K562 (cell line): ENCODE measurements at regions not wholly inside any gene's neighbourhood (a gene's known extent, or its start where the extent isn't known, plus 50 kb on each side); places are given as distances from the start of the nearest gene placed in this dataset.

Experiments used
- ATAC-seq: fragments of 200-7000 bp; cut with Tn5 transposase; 3 replicates; pipeline ENCODE4 v1.9.1; 2020; ENCODE audit warnings: moderate library complexity
- BruUV-seq: library from RNA; stranded (reverse); fragments of 400-500 nt; replicated peaks from 2 replicates; lab custom pipeline; 2021; lab: Mats Ljungman, UMichigan
- CTCF ChIA-PET: fragments of 300-600 bp; formaldehyde crosslinking; extraction: SDS; loops from one replicate; lab custom pipeline; 2021; ENCODE audit warnings: low intra/inter-chr PET ratio; lab: Yijun Ruan, JAX
- POLR2A ChIA-PET: fragments of 300-600, 350-650 bp; sonication (Branson Sonifier 250); formaldehyde crosslinking; extraction: SDS; loops from one replicate; lab custom pipeline; 2021; ENCODE audit warnings: antibody characterized with exemption, inconsistent platforms; lab: Yijun Ruan, JAX
- DNase-seq, 4 experiments: peaks; one replicate each; pipeline versions ENCODE4 v3.0.0 to v3.0.0-alpha.2; 2011 to 2018; ENCODE audit warnings: low spot score in 3 of 4, mixed read lengths in 3 of 4; ENCODE audit errors: extremely low read depth in 1 of 4
- FAIRE-seq: peaks from 2 replicates; lab custom pipeline; 2011; peaks lifted over from hg19 to GRCh38; lab: Jason Lieb, UNC
- H2AFZ ChIP-seq: 2 replicates; pipeline ENCODE4 v1.6.0; 2011; ENCODE audit warnings: low read depth, low read length, control low read depth, inconsistent platforms
- H3K27ac ChIP-seq: fragments of 200-600 bp; 3 replicates; pipeline ENCODE4 v1.8.0; 2011; ENCODE audit warnings: low read depth, mild to moderate bottlenecking, control low read depth, inconsistent platforms, low read length, moderate library complexity, mixed read lengths; ENCODE audit errors: extremely low read depth
- H3K27me3 ChIP-seq, 2 experiments: fragments of 300-600 bp in 1 of 2; 2 replicates in 1 of 2; 3 replicates in 1 of 2; pipeline versions ENCODE4 v1.6.0 to v1.8.0; 2011; ENCODE audit warnings: inconsistent platforms in 2 of 2, low read length in 2 of 2, mild to moderate bottlenecking in 1 of 2, mixed read lengths in 1 of 2, moderate library complexity in 1 of 2; ENCODE audit not compliant: control insufficient read depth in 2 of 2, insufficient read depth in 2 of 2
- H3K36me3 ChIP-seq: fragments of 300-600 bp; 3 replicates; pipeline ENCODE4 v1.8.0; 2011; ENCODE audit warnings: mild to moderate bottlenecking, low read length, inconsistent platforms; ENCODE audit not compliant: control insufficient read depth, insufficient read depth
- H3K4me1 ChIP-seq, 2 experiments: fragments of 200-600 bp in 1 of 2; replicated peaks in 1 of 2; 2 replicates in 1 of 2; 3 replicates in 1 of 2; pipeline versions ENCODE4 v1.5.1 to v1.8.0; 2011; ENCODE audit warnings: inconsistent platforms in 2 of 2, low read length in 2 of 2, mild to moderate bottlenecking in 1 of 2, mixed read lengths in 1 of 2, moderate library complexity in 1 of 2; ENCODE audit not compliant: control insufficient read depth in 2 of 2, insufficient read depth in 2 of 2
- H3K4me2 ChIP-seq: 2 replicates; pipeline ENCODE4 v1.6.1; 2011; ENCODE audit warnings: low read length, control low read depth, inconsistent platforms, mixed read lengths; ENCODE audit not compliant: insufficient read depth
- H3K4me3 ChIP-seq: fragments of 200-600 bp; sonication (generic), shearing (Covaris generic); 2 replicates; pipeline ENCODE4 v1.5.1; 2016; ENCODE audit warnings: control low read depth, inconsistent platforms
- H3K79me2 ChIP-seq: fragments of 200-600 bp; 3 replicates; pipeline ENCODE4 v1.8.0; 2011; ENCODE audit warnings: low read length, inconsistent platforms; ENCODE audit not compliant: control insufficient read depth, insufficient read depth
- H3K9ac ChIP-seq, 2 experiments: 2 replicates each; pipeline versions ENCODE4 v1.6.0 to v1.6.1; 2011; ENCODE audit warnings: low read depth in 2 of 2, low read length in 2 of 2, control low read depth in 1 of 2, inconsistent platforms in 1 of 2, mild to moderate bottlenecking in 1 of 2, mixed read lengths in 1 of 2; ENCODE audit not compliant: insufficient read depth in 1 of 2
- H3K9me1 ChIP-seq: one replicate; pipeline ENCODE4 v1.6.0; 2011; ENCODE audit warnings: inconsistent platforms, mild to moderate bottlenecking, low read length, moderate library complexity; ENCODE audit not compliant: control insufficient read depth, insufficient read depth
- H3K9me3 ChIP-seq: replicated peaks from 2 replicates; pipeline ENCODE4 v1.5.1; 2011; ENCODE audit warnings: low read depth, low read length, inconsistent platforms; ENCODE audit not compliant: control insufficient read depth, insufficient read depth
- H4K20me1 ChIP-seq: replicated peaks from 2 replicates; pipeline ENCODE4 v1.6.1; 2011; ENCODE audit warnings: low read length, inconsistent platforms, mixed read lengths; ENCODE audit not compliant: control insufficient read depth, insufficient read depth
- COPS2 ChIP-seq: fragments of 450-650 bp; conservative IDR thresholded peaks from 2 replicates; pipeline ENCODE4 v1.6.1; 2016; ENCODE audit warnings: mild to moderate bottlenecking, moderate library complexity
- CTBP1 ChIP-seq: fragments of 450-650 bp; IDR thresholded peaks from 2 replicates; pipeline ENCODE4 v1.6.1; 2016; ENCODE audit warnings: borderline replicate concordance
- GTF2E2 ChIP-seq: fragments of 200-800 bp; sonication (Bioruptor generic); IDR thresholded peaks from 2 replicates; pipeline ENCODE4 v1.6.1; 2016; ENCODE audit warnings: missing genetic modification characterization, missing compliant biosample characterization
- HNRNPK ChIP-seq: fragments of 200-400 bp; formaldehyde crosslinking; IDR thresholded peaks from one replicate; pipeline ENCODE4 v1.6.1; 2018; ENCODE audit warnings: mild to moderate bottlenecking, low read depth, low read length; ENCODE audit not compliant: poor library complexity, severe bottlenecking
- KLF6 ChIP-seq: fragments of 250-450 bp; sonication (Bioruptor Pico); IDR thresholded peaks from 2 replicates; pipeline ENCODE4 v1.4.0; 2020; ENCODE audit warnings: mild to moderate bottlenecking, moderate library complexity, borderline replicate concordance
- REST ChIP-seq, 2 experiments: fragments of 450-650 bp; formaldehyde crosslinking in 1 of 2; IDR thresholded peaks; 2 replicates each; pipeline versions ENCODE4 v1.4.0 to v1.6.1; 2014 to 2020; ENCODE audit warnings: mild to moderate bottlenecking in 2 of 2, borderline replicate concordance in 1 of 2, low read depth in 1 of 2
- SAFB ChIP-seq: fragments of 200-400 bp; formaldehyde crosslinking; IDR thresholded peaks from 2 replicates; pipeline ENCODE4 v1.6.1; 2017; ENCODE audit warnings: low read depth, low read length, borderline replicate concordance
- SFPQ ChIP-seq: fragments of 200-400 bp; formaldehyde crosslinking; IDR thresholded peaks from 2 replicates; pipeline ENCODE4 v1.6.1; 2017; ENCODE audit warnings: mild to moderate bottlenecking, low read depth, low read length, moderate library complexity
- ZBTB7A ChIP-seq: IDR thresholded peaks from 2 replicates; pipeline ENCODE4 v1.6.1; 2011; ENCODE audit warnings: low read depth, mild to moderate bottlenecking, low read length, moderate library complexity, borderline replicate concordance; ENCODE audit not compliant: control insufficient read depth
- ZNF212 ChIP-seq: fragments of 450-650 bp; formaldehyde crosslinking; IDR thresholded peaks from 2 replicates; pipeline ENCODE4 v1.4.0; 2020; ENCODE audit warnings: mild to moderate bottlenecking
- ZNF41 ChIP-seq: fragments of 250-450 bp; sonication (Bioruptor Pico); conservative IDR thresholded peaks from 2 replicates; pipeline ENCODE4 v1.4.0; 2020; ENCODE audit warnings: mild to moderate bottlenecking
- ZNF668 ChIP-seq: fragments of 250-450 bp; sonication (Bioruptor Pico); IDR thresholded peaks from 2 replicates; pipeline ENCODE4 v1.8.0; 2022; ENCODE audit warnings: mild to moderate bottlenecking, inconsistent platforms
- ZNF778 ChIP-seq: fragments of 450-650 bp; formaldehyde crosslinking; IDR thresholded peaks from 2 replicates; pipeline ENCODE4 v1.4.0; 2020; ENCODE audit warnings: mild to moderate bottlenecking, moderate library complexity
- WGBS: fragments of 100-300 bp; shearing (Covaris generic); methylation state at CpG from one replicate; pipeline ENCODE4 v1.1.6; 2016; ENCODE audit warnings: low coverage, mixed read lengths; ENCODE audit not compliant: insufficient coverage; ENCODE audit errors: missing lambda C conversion rate; 5-methylcytosine and 5-hydroxymethylcytosine counted together
- in situ Hi-C: fragments of 300-500 bp; cut with MboI; formaldehyde crosslinking; loops from 4 replicates; pipeline ENCODE4 v1.15.0; 2018; ENCODE audit warnings: inconsistent platforms, mixed read lengths
- intact Hi-C: fragments of 100-400 bp; cut with micrococcal nuclease; formaldehyde crosslinking; loops from 2 replicates; pipeline ENCODE4 v1.14.2; 2022

DNA sequence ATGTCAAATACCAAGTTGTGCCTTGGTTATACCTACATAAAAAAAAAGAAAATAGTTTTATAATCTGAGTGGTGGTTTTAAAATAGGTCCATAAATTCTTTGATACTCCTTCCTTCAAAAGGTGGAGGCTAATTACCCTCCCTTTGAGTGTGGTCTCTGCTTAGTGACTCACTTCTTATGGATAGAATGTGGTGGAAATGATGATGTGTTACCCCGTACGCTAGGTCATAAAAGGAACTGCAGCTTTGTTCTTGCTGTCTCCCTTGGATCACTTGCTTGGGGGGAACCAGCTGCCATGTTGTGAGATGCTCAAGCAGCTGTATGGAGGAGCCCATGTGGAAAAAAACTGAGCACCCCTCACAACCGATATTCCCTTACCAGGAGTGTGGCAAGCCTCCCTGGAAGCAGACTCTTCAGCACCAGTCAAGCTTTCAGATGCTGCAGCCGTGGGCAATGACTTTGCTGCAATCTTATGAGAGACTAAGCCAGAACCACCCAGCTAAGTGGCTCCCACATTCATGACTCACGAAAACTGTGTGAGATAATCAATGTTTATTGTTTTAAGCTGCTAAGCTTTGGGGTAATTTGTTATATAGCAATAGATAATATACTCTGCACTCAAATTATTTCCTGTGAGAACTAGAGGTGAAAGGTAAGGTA lies 195.0 kb upstream of the GATB start:
- ChIA-PET CTCF (no interaction called here), POLR2A (interaction anchor here (0.7 kb wide), 1 partner anchor 1915 kb away, joined by 3 read pairs; no protein-coding TSS in a partner anchor)
- ATAC-seq (no peak), FAIRE-seq (no peak), DNase-seq (no peak)
- 2% methylated on average over 5 of the region's 5 CpGs for WGBS
- no peaks in the 10 kb centered on the region for H3K79me2 ChIP-seq
- no peak overlapping the region for H3K4me2 ChIP-seq
- no peaks in the 10 kb centered on the region; a peak in 1 of 5 replicates for H3K27me3 ChIP-seq
- intact Hi-C loops (no loop called here), in situ Hi-C loops (no loop called here)
- BruUV-seq, result no TSS peak
- H2AFZ ChIP-seq, result no peak overlapping the region
- no peak overlapping the region for H3K4me3 ChIP-seq
- no peak overlapping the region for H3K9ac ChIP-seq
- H3K9me1 ChIP-seq, result no peaks in the 10 kb centered on the region
- H3K4me1 ChIP-seq, result no peaks in the 10 kb centered on the region
- no peaks in the 10 kb centered on the region for H4K20me1 ChIP-seq
- H3K36me3 ChIP-seq, result no peaks in the 10 kb centered on the region
- no peaks in the 10 kb centered on the region for H3K9me3 ChIP-seq
- no peak overlapping the region for H3K27ac ChIP-seq
- no peak for TF ChIP-seq ZNF212 (CRISPR knock-in tag)
- TF ChIP-seq REST (IDR thresholded peaks at IDR 0.05; ENCODE audit: borderline replicate concordance), result no peak
- TF ChIP-seq REST (CRISPR knock-in tag; IDR thresholded peaks at IDR 0.05; ENCODE audit: low read depth), result no peak
- no peak for TF ChIP-seq KLF6 (CRISPR knock-in tag)
- no peak for TF ChIP-seq ZNF41 (CRISPR knock-in tag)
- no peak for TF ChIP-seq SAFB
- no peak for TF ChIP-seq CTBP1
- TF ChIP-seq HNRNPK, result no peak
- no peak for TF ChIP-seq GTF2E2 (tag)
- no peak for TF ChIP-seq ZNF668 (CRISPR knock-in tag)
- TF ChIP-seq ZBTB7A, result no peak
- TF ChIP-seq SFPQ, result no peak
- TF ChIP-seq ZNF778, result no peak
- no peak for TF ChIP-seq COPS2
